ENCODE measurements at regions not wholly inside any gene's neighbourhood (a gene's known extent, or its start where the extent isn't known, plus 50 kb on each side); places are given as distances from the start of the nearest gene placed in this dataset.

DNA sequence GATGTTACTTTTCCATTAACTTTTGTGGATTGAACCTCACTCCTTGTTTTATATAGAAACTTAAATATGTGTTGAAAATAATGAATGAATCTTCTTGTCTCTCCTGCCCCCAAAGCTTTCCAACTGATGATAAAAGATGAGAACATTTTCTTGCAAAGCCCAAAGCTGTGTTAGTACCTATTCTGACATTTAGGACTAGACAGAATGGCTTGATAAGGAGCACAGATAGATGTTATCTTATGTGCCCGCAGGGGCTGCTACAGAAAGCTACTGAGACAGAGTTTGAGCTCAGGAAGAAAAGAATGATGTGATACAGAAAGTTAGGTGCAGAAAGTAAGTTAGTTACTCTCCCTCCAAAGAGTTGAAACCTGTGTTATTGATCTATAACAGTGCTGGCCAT lies 109.4 kb upstream of the ATP11B start:
- Histone ChIP-seq H3K4me3 (ENCODE audit: low read depth, low read length, poor library complexity, severe bottlenecking) (no peak overlapping the region), H3K4me1 (ENCODE audit: insufficient read depth, low read length, poor library complexity, severe bottlenecking) (peaks cover 12% of the 10 kb centered on the region), H3K9me3 (ENCODE audit: low read depth, low read length, poor library complexity, severe bottlenecking) (no peaks in the 10 kb centered on the region), H3K27me3 (replicated peaks; ENCODE audit: insufficient read depth, low read depth, low read length, poor library complexity) (peaks cover 32% of the 10 kb centered on the region), H3K27ac (ENCODE audit: low read depth, low read length, poor library complexity, severe bottlenecking) (no peak overlapping the region), H3K36me3 (ENCODE audit: insufficient read depth, low read length, poor library complexity, severe bottlenecking) (no peaks in the 10 kb centered on the region)
- no peak for DNase-seq (ENCODE audit: low spot score)
- TF ChIP-seq, protein P1, sequence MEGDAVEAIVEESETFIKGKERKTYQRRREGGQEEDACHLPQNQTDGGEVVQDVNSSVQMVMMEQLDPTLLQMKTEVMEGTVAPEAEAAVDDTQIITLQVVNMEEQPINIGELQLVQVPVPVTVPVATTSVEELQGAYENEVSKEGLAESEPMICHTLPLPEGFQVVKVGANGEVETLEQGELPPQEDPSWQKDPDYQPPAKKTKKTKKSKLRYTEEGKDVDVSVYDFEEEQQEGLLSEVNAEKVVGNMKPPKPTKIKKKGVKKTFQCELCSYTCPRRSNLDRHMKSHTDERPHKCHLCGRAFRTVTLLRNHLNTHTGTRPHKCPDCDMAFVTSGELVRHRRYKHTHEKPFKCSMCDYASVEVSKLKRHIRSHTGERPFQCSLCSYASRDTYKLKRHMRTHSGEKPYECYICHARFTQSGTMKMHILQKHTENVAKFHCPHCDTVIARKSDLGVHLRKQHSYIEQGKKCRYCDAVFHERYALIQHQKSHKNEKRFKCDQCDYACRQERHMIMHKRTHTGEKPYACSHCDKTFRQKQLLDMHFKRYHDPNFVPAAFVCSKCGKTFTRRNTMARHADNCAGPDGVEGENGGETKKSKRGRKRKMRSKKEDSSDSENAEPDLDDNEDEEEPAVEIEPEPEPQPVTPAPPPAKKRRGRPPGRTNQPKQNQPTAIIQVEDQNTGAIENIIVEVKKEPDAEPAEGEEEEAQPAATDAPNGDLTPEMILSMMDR (conservative IDR thresholded peaks at IDR 0.05; ENCODE audit: low read depth, low read length), result no peak
- TF ChIP-seq EZH2 (IDR thresholded peaks at IDR 0.05; ENCODE audit: borderline replicate concordance, low read depth, low read length, poor library complexity, severe bottlenecking), result no peak
- ChIA-PET POLR2A (ENCODE audit: low non-redundant PET) (no interaction called here), CTCF (interaction anchor here (0.9 to 1.3 kb wide), 2 partner anchors 983 to 1474 kb away, joined by 3 read pairs; no protein-coding TSS in a partner anchor)
- intact Hi-C loops (cut with micrococcal nuclease; ENCODE audit: unreplicated experiment), result loop anchor here (2.0 to 5.0 kb wide), 6 partner anchors 192 to 1472 kb away; partner anchors contain the start of gene SOX2
- BruUV-seq (replicated peaks), result no TSS peak

DNA sequence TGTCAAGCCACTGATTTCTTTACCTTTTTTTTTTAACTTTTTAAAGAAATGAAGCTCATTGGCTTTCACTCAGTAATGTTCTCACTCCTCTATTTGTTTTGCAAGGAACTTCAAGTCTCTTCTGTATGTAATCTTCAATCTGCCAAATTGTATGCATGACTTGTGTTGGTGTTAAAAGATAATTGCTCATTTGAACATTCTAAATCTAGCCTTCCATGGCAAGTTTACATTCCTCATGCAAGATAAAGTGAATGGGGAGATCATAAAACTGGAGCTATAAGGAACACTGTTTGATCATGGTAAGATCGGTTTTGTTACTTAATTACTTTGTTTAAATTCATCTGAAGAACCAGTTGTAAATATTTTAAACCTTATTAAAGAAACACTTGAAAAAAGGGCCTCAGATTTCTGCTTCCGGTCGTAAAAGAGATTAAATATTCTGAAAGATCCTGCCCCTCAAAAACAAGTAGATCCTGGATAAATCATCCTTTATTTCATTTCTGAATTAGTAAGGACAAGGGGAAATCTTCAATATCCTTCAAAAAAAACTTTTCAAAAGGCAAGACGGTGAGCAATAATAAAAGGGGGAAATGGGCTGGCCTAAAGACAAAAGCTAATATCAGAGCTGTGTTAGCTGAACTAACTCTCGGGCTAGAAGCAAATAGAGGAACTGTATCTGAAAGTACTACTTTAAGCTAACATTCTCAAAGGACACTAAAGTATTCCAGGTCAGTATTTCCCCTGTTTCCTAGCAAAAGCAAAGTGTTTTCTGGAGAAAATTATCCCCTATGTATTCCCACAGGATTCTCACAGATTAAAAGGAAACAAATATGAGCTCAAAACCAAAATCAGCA lies 107.0 kb upstream of the ATP11B start:
- ChIA-PET CTCF (interaction anchor here (0.5 kb wide), 1 partner anchor 936 kb away, joined by 3 read pairs; no protein-coding TSS in a partner anchor), POLR2A (ENCODE audit: low non-redundant PET) (interaction anchor here (0.7 kb wide), 1 partner anchor 973 kb away, joined by 4 read pairs; no protein-coding TSS in a partner anchor)
- no peak for TF ChIP-seq EZH2 (IDR thresholded peaks at IDR 0.05; ENCODE audit: borderline replicate concordance, low read depth, low read length, poor library complexity, severe bottlenecking)
- TF ChIP-seq, protein P1 (conservative IDR thresholded peaks at IDR 0.05; ENCODE audit: low read depth, low read length), result no peak
- Histone ChIP-seq H3K27ac (ENCODE audit: low read depth, low read length, poor library complexity, severe bottlenecking) (no peak overlapping the region), H3K4me1 (ENCODE audit: insufficient read depth, low read length, poor library complexity, severe bottlenecking) (peaks cover 12% of the 10 kb centered on the region), H3K36me3 (ENCODE audit: insufficient read depth, low read length, poor library complexity, severe bottlenecking) (no peaks in the 10 kb centered on the region), H3K27me3 (replicated peaks; ENCODE audit: insufficient read depth, low read depth, low read length, poor library complexity) (peaks cover 56% of the 10 kb centered on the region), H3K4me3 (ENCODE audit: low read depth, low read length, poor library complexity, severe bottlenecking) (no peak overlapping the region), H3K9me3 (ENCODE audit: low read depth, low read length, poor library complexity, severe bottlenecking) (no peaks in the 10 kb centered on the region)
- intact Hi-C loops (cut with micrococcal nuclease; ENCODE audit: unreplicated experiment), result no loop called here
- BruUV-seq (replicated peaks), result no TSS peak
- DNase-seq (ENCODE audit: low spot score), result peak; percentile 63

DNA sequence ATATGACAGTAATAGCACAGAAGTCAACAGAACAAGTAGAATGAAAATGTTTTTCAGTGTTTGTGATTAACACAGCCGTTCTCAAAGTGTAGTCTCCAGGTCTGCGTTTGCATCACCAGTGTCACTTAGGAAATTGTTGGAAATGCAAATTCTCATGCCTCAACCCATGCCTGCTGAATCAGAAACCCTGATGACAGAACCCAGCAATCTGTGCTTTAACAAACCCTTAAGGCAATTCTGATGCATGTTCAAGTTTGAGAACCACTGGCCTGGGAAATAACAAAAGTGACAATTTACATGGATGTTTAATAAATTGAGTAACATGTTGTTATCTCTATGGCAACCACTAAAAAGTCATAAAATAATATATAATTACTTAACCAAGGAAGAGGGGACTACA lies 103.1 kb upstream of the ATP11B start:
- H3K4me1 ChIP-seq (ENCODE audit: insufficient read depth, low read length, poor library complexity, severe bottlenecking), result peaks cover 12% of the 10 kb centered on the region
- no TSS peak for BruUV-seq (replicated peaks)
- H3K27ac ChIP-seq (ENCODE audit: low read depth, low read length, poor library complexity, severe bottlenecking), result no peak overlapping the region
- intact Hi-C loops (cut with micrococcal nuclease; ENCODE audit: unreplicated experiment), result no loop called here
- no peak for TF ChIP-seq EZH2 (IDR thresholded peaks at IDR 0.05; ENCODE audit: borderline replicate concordance, low read depth, low read length, poor library complexity, severe bottlenecking)
- TF ChIP-seq, protein P1 (conservative IDR thresholded peaks at IDR 0.05; ENCODE audit: low read depth, low read length), result no peak
- POLR2A ChIA-PET (ENCODE audit: low non-redundant PET), result no interaction called here
- H3K9me3 ChIP-seq (ENCODE audit: low read depth, low read length, poor library complexity, severe bottlenecking), result no peaks in the 10 kb centered on the region
- H3K27me3 ChIP-seq (replicated peaks; ENCODE audit: insufficient read depth, low read depth, low read length, poor library complexity), result peaks cover 81% of the 10 kb centered on the region
- DNase-seq (ENCODE audit: low spot score), result no peak
- no peaks in the 10 kb centered on the region for H3K36me3 ChIP-seq (ENCODE audit: insufficient read depth, low read length, poor library complexity, severe bottlenecking)
- CTCF ChIA-PET, result no interaction called here
- no peak overlapping the region for H3K4me3 ChIP-seq (ENCODE audit: low read depth, low read length, poor library complexity, severe bottlenecking)
